Fibroblast of pulmonary artery (primary cell): ENCODE measurements at regions not wholly inside any gene's neighbourhood (a gene's known extent, or its start where the extent isn't known, plus 50 kb on each side); places are given as distances from the start of the nearest gene placed in this dataset.

ENCODE experiments used
- DNase-seq: peaks from one replicate; pipeline ENCODE4 v3.0.0-alpha.2; 2010; ENCODE audit warnings: low read depth
- H3K4me3 ChIP-seq: replicated peaks from 2 replicates; pipeline ENCODE4 v1.5.1; 2011; ENCODE audit warnings: low read depth, mild to moderate bottlenecking, control low read depth, low read length, moderate library complexity
- CTCF ChIP-seq: IDR thresholded peaks from 2 replicates; pipeline ENCODE4 v1.5.1; 2011; ENCODE audit warnings: mild to moderate bottlenecking, control low read depth, low read length, inconsistent platforms; ENCODE audit errors: missing control alignments

- no peak overlapping the region for H3K4me3 ChIP-seq
- DNase-seq, result no peak
These were observed 244.7 kb downstream of the C12orf75 start for GRCh38 chr12:105575235-105575634.

GRCh38 chr12:105576261-105576660 lies 245.8 kb downstream of the C12orf75 start:
- no peak for TF ChIP-seq CTCF
- DNase-seq, result no peak
- no peak overlapping the region for H3K4me3 ChIP-seq

More at GRCh38 chr12:105575235-105575634, 244.7 kb downstream of the C12orf75 start:
- TF ChIP-seq CTCF, result no peak

GRCh38 chr12:105580821-105581352 lies 250.4 kb downstream of the C12orf75 start:
- no peak for TF ChIP-seq CTCF
- no peak overlapping the region for H3K4me3 ChIP-seq
- DNase-seq, result no peak

GRCh38 chr12:105581420-105581819 lies 250.9 kb downstream of the C12orf75 start:
- TF ChIP-seq CTCF, result no peak
- no peak for DNase-seq

GRCh38 chr12:105585107-105585506 lies 254.6 kb downstream of the C12orf75 start:
- no peak overlapping the region for H3K4me3 ChIP-seq
- TF ChIP-seq CTCF, result no peak
- no peak for DNase-seq

More at GRCh38 chr12:105581420-105581819, 250.9 kb downstream of the C12orf75 start:
- no peak overlapping the region for H3K4me3 ChIP-seq

GRCh38 chr12:105587237-105587636 lies 256.7 kb downstream of the C12orf75 start:
- TF ChIP-seq CTCF, result no peak
- no peak for DNase-seq
- H3K4me3 ChIP-seq, result no peak overlapping the region

- no peak overlapping the region for H3K4me3 ChIP-seq
- no peak for DNase-seq
- TF ChIP-seq CTCF, result no peak
These were observed 257.6 kb downstream of the C12orf75 start for GRCh38 chr12:105588106-105588505.
